Head of caudate nucleus (tissue), 42 donors: ENCODE measurements at regions not wholly inside any gene's neighbourhood (a gene's known extent, or its start where the extent isn't known, plus 50 kb on each side); places are given as distances from the start of the nearest gene placed in this dataset.

Experiments used
- DNase-seq, 42 donors: peaks; one replicate each; pipeline versions ENCODE4 v3.0.0 to v3.0.0-alpha.2; 2020 to 2021; ENCODE audit warnings: mixed read lengths in 7 of 42
- intact Hi-C: fragments of 100-400 bp; cut with DNase I; formaldehyde crosslinking; loops from one replicate; pipeline ENCODE4 v1.15.0; 2022

DNA sequence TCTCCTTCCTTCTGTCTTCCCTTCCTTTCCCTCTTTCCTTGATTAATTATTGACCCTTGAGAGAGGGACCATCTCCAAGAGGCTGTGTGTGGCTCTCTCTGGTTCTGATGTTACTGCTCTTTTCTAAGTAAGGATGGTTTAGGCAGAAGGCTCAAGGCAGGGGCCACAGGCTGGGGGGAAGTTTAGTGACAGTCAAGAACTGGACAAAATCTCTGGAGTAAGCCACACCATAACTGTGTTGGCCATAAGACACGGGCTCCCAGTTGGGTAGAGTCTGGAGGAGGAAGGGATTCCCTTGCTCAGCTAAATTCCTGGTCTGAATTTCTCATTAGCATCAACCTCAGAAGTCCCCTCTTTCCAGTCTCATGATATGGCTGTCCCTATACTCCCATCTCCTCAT lies 74.7 kb downstream of the BUD13 start:
- peak in 6 of 42 donors; percentile 4 to 22 (median 11) for DNase-seq
- intact Hi-C loops = no loop called here

GRCh38 chr11:116697639-116698038 lies 75.1 kb downstream of the BUD13 start:
- DNase-seq = peak in 7 of 42 donors; percentile 4 to 32 (median 15)
- intact Hi-C loops = no loop called here

- intact Hi-C loops = no loop called here
- peak in 35 of 42 donors; percentile 30 to 93 (median 62) for DNase-seq
Observed at GRCh38 chr11:116697011-116697410, 75.8 kb downstream of the BUD13 start.

- intact Hi-C loops = no loop called here
- peak in 24 of 42 donors; percentile 15 to 86 (median 44) for DNase-seq
Observed at GRCh38 chr11:116696381-116696941, 76.3 kb downstream of the BUD13 start.

DNA sequence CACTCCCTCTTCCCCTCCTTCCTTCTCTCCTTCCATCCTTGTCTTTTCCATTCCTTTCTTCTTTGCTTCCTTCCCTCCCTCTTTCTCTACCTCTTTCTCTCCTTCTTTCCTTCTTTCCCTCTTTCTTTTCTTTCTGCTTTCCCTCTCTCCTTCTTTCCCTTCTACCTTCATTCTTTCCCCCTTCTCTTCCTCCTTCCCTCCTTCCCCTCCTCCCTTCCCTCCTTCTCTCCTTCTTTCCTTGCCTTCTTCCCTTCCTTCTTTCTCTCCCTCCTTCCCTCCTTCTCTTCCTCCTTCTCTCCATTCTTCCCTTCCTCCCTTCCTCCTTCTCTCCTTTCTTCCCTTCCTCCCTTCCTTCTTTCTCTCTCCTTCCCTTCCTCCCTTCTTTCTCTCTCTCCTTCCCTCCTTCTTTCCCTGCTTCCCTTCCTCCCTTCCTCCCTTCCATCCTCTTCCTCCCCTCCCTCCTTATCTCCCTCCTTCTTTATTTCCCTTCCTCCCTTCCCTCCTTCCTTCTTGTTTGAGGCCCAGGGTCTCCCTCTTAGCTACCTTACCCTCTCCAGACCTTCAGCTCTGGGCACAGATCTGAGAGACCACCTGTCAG lies 77.0 kb downstream of the BUD13 start:
- no peak for DNase-seq
- intact Hi-C loops = no loop called here

DNA sequence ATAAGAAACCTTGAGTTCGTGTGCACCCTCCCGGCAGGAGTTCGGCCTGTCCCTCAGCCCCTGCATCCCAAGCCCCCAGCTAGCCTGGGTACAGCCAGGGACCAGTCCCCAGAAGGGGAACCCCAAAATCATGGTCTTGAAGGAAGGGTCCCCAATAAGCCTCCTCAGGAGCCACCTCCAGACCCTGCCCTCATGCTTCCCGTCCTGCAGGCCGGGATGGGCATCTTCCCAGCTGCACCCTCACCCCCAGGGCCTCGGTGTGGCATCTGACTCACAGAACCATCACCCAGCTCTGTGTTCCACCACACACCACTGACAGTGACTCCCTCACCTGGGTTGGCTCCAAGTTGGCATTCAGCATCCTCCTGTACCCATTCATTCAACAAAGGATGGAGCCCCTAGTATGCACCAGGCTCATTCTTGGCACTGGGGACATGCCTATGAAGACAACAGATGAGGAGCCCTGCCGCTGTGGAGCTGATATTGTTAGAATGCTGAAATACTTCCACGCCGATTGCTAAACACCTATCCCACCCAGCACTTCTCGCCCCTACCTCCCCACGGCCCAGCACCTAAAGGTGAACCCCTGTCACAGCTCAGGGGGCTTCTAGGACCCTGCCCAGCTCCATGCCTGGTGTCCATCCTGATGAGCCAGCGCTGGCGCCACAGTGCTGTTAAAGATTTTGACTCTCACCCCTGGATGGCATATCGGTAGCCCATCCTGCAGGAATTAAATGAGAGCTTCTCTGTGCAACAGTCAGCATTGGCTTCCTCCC lies 77.8 kb downstream of the BUD13 start:
- intact Hi-C loops = no loop called here
- DNase-seq = peak in 4 of 42 donors; percentile 7 to 41 (median 24)

- intact Hi-C loops = no loop called here
- DNase-seq = peak in 1 of 42 donors; percentile 2
Observed at GRCh38 chr11:116694349-116694725, 78.5 kb downstream of the BUD13 start.

DNA sequence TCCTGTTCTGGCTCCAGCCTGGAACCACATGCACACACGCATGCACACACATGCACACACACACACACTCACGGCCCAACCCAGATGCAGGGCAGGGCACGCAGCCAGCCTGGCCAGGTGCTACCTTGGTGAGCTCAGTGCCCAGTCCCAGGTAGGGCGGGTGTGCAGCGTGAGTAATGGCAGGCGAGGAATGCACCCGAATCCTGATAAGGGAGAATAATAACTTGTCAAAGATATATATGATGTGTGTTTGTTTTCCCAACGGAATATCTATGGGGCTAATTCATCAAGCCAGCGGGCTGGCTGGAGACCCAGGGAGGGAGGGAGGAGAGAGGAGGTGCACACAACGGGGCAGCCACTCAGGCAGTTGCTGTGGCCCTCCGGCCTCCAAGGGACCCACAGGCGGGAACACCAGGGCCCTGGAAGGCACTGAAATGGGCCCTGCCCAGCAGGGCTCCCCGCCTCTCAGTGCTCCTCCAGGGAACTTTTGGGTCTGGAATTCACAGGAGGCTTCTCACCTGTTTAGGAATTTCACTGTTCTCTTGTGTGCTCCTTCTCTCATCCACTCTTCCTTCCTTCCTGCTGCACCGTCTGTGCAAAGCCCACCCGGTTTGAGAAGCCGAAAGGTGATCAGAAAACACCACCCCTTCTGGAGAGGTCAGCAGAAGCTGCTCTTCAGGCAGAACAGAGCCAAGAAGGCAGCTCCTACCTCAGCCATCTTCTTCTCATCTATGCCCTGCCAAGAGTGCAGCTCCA lies 79.0 kb downstream of the BUD13 start:
- peak in 5 of 42 donors; percentile 7 to 38 (median 23) for DNase-seq
- intact Hi-C loops = no loop called here

GRCh38 chr11:116693102-116693570 lies 79.7 kb downstream of the BUD13 start:
- peak in 3 of 42 donors; percentile 11 to 38 (median 17) for DNase-seq
- intact Hi-C loops = no loop called here

DNA sequence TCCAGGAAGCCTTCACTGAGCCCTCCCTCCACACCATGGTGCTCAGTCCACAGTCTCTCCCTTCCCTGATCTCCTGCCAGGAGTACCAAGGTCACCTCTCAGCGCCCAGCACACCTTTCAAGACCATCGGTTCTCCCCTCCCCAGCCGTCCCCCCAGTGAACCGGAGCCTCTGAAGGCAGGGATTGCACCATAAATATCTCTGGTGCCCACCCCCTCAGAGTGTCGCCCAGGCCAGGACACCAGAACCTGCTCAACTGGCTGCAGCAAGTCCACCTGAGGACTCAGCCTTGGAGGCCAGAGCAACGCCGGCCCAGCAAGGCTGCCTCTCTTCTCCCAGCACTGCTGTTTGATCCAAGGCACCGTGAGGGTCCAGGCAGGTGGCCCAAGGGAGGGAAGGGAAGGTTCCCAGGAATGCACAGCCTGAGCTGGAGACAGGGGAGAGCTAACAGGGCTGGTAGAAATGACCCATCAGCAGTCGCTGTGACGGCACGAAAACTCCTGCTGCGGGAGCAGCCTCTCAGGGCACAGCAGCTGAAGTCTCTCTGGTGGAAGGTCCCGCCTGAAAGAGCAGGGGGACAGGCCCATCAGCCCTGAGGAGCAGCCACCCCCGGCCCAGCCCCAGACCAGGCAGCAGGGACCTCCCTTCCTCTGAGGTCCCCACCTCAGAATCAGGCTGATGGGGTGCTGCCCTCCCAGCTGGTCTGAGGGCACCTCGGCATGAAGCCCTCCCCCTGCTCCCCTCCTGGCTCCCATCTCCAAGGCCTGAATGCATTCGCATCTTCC lies 80.3 kb downstream of the BUD13 start:
- peak in 5 of 42 donors; percentile 8 to 42 (median 25) for DNase-seq
- intact Hi-C loops = no loop called here

DNA sequence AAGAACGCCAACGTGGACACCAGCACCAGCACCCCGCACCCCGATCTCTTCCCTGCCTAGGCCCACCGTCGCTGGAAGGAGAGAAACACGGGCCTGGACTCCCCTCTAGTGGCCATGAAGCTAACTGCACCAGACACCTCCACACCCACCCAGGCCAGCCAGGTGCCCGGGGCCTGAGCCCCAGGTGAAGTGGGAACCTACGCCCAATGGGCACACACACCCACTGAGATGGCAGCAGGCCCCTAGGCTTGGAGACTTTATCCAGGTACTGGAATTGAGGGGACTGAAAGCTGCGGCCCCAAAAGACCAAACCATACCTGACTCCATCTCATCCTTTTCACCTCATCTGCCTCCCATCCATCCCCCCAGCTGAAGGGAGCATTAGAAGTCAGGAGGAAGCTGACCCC lies 81.0 kb downstream of the BUD13 start:
- intact Hi-C loops = no loop called here

GRCh38 chr11:116690611-116691010 lies 82.2 kb downstream of the BUD13 start:
- peak in 1 of 42 donors; percentile 26 for DNase-seq
- intact Hi-C loops = no loop called here

More for the DNA sequence above, 81.0 kb downstream of the BUD13 start:
- DNase-seq = peak in 41 of 42 donors; percentile 37 to 86 (median 67)

- DNase-seq = no peak
- intact Hi-C loops = no loop called here
Observed at GRCh38 chr11:116689413-116690127, 83.2 kb downstream of the BUD13 start.

DNA sequence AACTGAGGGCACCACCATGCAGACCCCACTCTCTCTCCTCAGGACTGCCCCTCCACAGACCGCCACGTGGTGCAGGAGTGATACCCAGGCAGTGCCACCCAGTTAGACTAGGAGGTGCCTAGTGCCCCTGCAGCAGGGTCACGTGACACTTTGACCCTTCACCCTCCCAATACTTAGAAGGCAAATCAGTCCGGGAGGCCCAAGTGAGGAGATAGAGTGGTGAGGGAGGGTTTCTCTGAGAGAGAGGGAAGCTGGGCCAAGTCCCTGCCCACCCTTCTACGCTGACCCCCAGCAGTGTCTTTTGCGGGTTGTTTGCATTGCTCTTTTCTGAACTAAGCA lies 84.6 kb downstream of the BUD13 start:
- intact Hi-C loops = no loop called here
- no peak for DNase-seq

- intact Hi-C loops = no loop called here
- DNase-seq = no peak
Observed at GRCh38 chr11:116687458-116688201, 85.2 kb downstream of the BUD13 start.

DNA sequence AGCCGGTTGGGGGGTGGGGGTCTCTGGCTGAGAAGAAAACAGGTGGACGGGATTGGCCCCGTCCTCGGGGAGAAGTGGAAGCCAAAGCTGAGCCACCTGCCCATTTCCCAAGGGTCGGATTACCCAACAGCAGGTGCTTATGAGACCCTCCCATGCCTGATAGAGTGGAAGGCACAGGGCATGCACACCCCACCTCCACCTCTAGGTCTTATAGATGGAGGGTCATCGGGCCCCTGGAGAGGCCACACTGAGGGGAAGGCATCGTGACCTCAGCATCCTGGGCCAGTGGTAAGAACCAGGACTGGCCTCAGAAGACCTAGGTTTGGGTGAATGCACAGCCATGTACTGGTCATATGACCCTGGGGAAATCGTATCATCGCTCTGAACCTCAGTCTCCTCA lies 85.9 kb downstream of the BUD13 start:
- intact Hi-C loops = no loop called here
- DNase-seq = no peak

- no peak for DNase-seq
- intact Hi-C loops = no loop called here
Observed at GRCh38 chr11:116683982-116684381, 88.8 kb downstream of the BUD13 start.
